Large intestine (tissue), 3 donors: ENCODE measurements at regions not wholly inside any gene's neighbourhood (a gene's known extent, or its start where the extent isn't known, plus 50 kb on each side); places are given as distances from the start of the nearest gene placed in this dataset.
"Not testable (repeated sequence)": the region's sequence is repeated elsewhere in the genome, so short reads cannot be mapped to it uniquely, and the experiment has no call there.

ENCODE experiments used
- DNase-seq, 2 donors: peaks; one replicate each; pipeline versions ENCODE4 v3.0.0 to v3.0.0-alpha.2; 2013
- H3K27ac ChIP-seq: one replicate; pipeline ENCODE4 v1.5.1; 2013; ENCODE audit warnings: low read length
- H3K27me3 ChIP-seq: 2 replicates; pipeline ENCODE4 v1.6.1; 2013; ENCODE audit warnings: low read length; ENCODE audit not compliant: control insufficient read depth, insufficient read depth
- H3K36me3 ChIP-seq: 2 replicates; pipeline ENCODE4 v1.6.1; 2013; ENCODE audit warnings: low read length; ENCODE audit not compliant: control insufficient read depth, insufficient read depth
- H3K4me1 ChIP-seq: one replicate; pipeline ENCODE4 v1.6.1; 2013; ENCODE audit warnings: low read length; ENCODE audit not compliant: control insufficient read depth, insufficient read depth
- H3K4me3 ChIP-seq: one replicate; pipeline ENCODE4 v1.5.1; 2013; ENCODE audit warnings: low read length
- H3K9me3 ChIP-seq: one replicate; pipeline ENCODE4 v1.6.1; 2013; ENCODE audit warnings: mild to moderate bottlenecking, low read depth, low read length, moderate library complexity; ENCODE audit not compliant: control insufficient read depth
- WGBS: methylation state at CpG from one replicate; pipeline ENCODE4 v1.1.5; 2013; ENCODE audit warnings: low lambda C conversion rate; ENCODE audit not compliant: insufficient coverage; 5-methylcytosine and 5-hydroxymethylcytosine counted together

DNA sequence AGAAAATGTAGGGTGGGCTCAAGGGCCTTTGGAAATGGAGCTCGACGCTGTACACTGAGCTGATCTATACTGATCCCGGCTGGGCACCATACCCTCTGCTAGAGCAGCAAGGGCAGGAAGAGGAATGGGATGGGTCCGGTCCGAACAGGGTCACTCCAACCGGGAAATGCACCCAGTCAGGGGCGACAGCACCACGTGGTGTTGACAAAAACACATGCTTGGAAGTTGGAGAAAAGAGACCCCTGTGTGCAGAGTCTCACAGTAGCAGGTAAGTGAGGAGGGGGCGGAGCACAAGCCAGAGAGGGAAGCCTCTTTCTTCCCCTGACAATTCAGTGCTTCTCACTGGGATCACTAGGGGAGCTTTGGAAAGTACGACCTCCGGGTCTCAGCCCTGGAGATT, 84.1 kb upstream of the ASB18 start:
- Histone ChIP-seq H3K27me3 (no peaks in the 10 kb centered on the region), H3K27ac (no peak overlapping the region), H3K9me3 (no peaks in the 10 kb centered on the region), H3K4me3 (no peak overlapping the region), H3K4me1 (no peaks in the 10 kb centered on the region), H3K36me3 (no peaks in the 10 kb centered on the region)
- no peak for DNase-seq
- WGBS = no CpG with 5 or more reads among the region's 11 CpGs

DNA sequence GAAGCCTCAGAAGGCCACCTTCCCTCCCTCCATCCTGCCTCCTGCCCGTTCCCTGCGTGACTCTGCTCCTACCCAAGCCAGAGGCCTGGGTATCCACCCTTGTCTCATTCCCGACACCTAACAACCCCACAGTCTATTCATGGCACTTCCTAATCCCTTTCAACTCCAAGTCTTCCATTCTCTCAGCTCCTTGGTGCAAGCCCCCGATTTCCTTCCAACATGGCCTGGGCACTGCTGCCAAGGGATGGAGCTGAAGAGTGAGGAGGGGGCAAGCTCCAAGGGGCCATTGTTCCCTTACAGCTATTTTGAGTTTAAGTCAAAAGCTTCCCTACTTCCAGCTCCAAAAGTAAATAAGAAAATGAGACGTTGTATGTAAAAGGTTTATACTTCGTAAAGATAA, 84.8 kb upstream of the ASB18 start:
- Histone ChIP-seq H3K4me1 (no peaks in the 10 kb centered on the region), H3K4me3 (no peak overlapping the region), H3K27ac (no peak overlapping the region), H3K27me3 (no peaks in the 10 kb centered on the region), H3K9me3 (no peaks in the 10 kb centered on the region), H3K36me3 (no peaks in the 10 kb centered on the region)
- no peak for DNase-seq
- 94% methylated on average over 3 of the region's 6 CpGs for WGBS

DNA sequence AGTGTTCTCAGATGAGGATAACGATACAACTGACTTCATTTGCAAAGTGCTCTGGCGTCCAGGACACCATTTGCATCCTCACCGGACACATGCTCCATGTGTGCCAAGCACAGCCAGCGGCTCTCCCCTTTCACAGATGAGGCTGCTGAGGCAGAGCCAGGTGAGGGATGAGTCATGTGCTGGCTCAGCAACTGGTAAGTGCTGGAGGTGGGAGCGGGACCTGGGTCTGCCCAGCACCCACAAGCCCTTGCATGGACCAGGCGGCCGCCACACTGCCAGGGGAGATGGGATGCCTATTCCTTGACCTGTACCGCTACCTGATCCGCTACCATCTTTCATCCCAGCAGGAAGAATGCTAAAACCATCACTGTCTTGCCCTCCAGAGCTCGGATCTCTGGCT, 86.2 kb upstream of the ASB18 start:
- Histone ChIP-seq H3K4me3 (no peak overlapping the region), H3K27me3 (no peaks in the 10 kb centered on the region), H3K36me3 (no peaks in the 10 kb centered on the region), H3K27ac (no peak overlapping the region), H3K9me3 (no peaks in the 10 kb centered on the region), H3K4me1 (no peaks in the 10 kb centered on the region)
- no peak for DNase-seq
- WGBS = no CpG with 5 or more reads among the region's 10 CpGs

DNA sequence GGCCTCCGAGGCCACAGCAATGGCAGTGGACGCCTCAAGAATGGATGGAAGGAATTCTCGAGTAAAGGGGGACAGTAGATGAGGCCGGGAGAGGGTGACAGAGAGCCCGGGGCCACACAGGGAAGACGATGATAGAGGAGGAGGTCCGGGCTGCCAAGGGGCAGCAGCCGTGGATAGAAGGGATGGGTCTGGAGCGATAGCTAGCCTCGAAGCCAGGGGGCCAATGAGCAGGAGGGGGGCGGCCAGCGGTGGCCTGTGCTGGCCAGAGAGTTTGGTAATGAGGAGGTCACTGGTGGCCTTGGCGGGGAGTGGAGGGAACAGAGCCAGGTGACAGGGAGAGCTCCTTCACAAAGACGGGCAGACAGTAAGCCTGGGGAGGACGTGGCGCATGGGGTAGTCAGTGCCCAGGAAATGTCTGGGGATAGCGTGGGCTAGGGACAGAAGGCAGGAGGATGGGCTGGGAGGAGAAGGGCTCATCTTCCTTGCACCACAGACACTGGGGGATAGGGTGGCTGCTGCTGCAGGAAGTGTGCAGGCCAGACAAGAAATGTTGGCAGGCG, 87.8 kb upstream of the ASB18 start:
- Histone ChIP-seq H3K4me3 (no peak overlapping the region), H3K9me3 (no peaks in the 10 kb centered on the region), H3K27me3 (no peaks in the 10 kb centered on the region), H3K27ac (no peak overlapping the region), H3K4me1 (no peaks in the 10 kb centered on the region), H3K36me3 (no peaks in the 10 kb centered on the region)
- 93% methylated on average over 5 of the region's 18 CpGs for WGBS
- no peak for DNase-seq

DNA sequence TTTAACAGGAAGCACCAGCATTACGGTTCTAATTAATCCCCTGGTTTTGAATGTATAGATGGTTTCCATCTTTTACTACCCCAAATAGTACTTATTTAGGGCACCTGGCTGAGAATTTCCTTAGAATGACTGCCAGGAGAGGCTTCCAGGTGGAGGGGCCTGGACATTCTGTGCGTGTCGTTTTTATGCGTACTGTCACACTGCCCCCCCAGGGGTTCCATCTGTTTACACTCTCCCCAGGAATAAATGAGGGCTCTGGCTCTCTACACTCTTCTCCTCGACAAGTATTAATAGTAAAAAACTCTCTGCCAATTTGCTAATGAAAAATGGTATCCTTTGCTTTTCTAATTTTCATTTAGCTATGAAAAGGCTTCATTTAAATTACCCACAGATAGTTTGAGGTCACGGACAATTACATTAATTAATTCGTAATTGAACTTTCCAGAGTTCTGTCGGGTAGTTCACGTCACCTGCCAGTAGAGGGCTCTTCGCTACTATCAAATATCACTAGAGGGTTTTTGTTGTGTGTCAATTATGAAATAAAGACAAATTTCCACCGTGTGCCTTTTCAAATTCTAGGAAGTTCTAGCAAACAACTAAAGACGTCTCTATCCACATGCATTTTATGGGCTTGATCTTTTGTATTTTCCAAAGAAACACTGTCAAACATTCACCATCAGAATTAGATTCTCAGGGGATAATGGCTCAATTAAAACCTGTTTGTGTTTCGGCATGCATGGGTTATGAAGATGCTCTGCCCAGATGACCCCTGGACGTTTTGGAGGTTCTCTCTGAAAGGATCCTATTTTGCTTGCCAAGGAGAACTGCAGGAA, 88.8 kb upstream of the ASB18 start:
- no peak overlapping the region for H3K27ac ChIP-seq
- H3K27me3 ChIP-seq = no peaks in the 10 kb centered on the region
- H3K4me3 ChIP-seq = no peak overlapping the region
- H3K9me3 ChIP-seq = no peaks in the 10 kb centered on the region
- 16% methylated on average over 7 of the region's 14 CpGs for WGBS
- no peaks in the 10 kb centered on the region for H3K4me1 ChIP-seq
- no peak for DNase-seq
- no peaks in the 10 kb centered on the region for H3K36me3 ChIP-seq

DNA sequence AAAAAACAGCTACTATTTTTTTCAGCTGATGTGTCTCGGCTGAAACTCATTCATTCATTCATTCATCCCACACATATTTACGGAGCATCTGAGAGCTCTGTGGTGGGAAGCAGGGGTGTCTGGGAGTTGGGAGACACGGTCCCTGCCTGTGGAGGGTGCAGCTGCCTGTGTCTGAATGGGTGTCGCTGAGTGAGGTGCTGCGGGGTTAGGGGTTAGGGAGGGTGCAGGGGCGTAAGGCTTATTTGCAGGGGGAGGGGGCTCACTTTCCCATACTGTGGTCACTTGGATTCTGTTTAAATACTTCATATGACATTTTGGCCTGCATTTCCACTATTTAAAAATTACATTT, 89.4 kb upstream of the ASB18 start:
- no peak for DNase-seq

DNA sequence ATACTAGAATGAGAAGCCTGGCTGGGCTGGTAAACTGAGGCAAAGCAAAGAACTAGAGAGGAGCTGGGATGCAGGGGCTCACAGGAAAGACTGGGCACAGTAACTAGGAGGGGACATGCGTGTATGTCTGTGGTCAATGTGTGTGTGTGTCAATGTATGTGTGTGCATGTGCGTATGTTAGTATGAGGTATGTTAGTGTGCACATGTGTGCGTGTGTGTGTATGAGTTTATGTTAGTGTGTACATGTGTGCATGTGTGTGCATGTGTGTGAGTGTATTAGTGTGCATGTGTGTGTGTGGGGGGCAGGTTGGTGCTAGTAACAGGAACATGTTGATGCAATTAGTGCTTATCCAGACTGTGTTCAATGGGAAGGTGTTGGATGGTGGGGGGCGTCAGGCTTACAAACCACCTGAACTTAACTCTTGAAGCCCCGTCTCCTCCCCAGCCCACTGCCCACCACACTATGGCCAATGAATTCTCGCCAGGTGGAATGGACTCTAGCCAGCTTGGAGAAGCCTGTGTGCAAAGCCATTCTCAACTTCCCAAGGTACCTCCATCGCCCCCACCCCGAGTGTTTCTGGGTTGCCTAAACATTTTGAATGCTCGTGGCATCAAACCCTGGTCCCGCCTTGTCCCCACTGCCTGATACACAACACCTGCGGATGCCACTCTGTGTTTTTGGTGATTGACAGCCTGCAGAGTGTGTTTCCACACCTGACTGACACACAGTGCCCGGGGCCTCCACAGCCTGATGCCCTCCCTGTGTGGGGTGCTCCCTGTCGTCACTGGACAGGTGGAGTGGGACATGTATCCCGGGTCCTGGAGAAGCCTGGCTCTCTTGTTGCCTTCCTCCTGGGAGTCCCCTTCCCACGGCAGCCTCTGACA, 90.1 kb upstream of the ASB18 start:
- no peaks in the 10 kb centered on the region for H3K9me3 ChIP-seq
- H3K36me3 ChIP-seq = no peaks in the 10 kb centered on the region
- no peak overlapping the region for H3K4me3 ChIP-seq
- no peaks in the 10 kb centered on the region for H3K4me1 ChIP-seq
- DNase-seq = no peak
- H3K27ac ChIP-seq = no peak overlapping the region
- no peaks in the 10 kb centered on the region for H3K27me3 ChIP-seq
- WGBS = no CpG with 5 or more reads among the region's 15 CpGs

More for the DNA sequence above, 89.4 kb upstream of the ASB18 start:
- H3K9me3 ChIP-seq = no peaks in the 10 kb centered on the region
- H3K27ac ChIP-seq = no peak overlapping the region
- WGBS = 100% methylated on average over 1 of the region's 6 CpGs
- no peaks in the 10 kb centered on the region for H3K4me1 ChIP-seq
- no peaks in the 10 kb centered on the region for H3K27me3 ChIP-seq
- H3K36me3 ChIP-seq = no peaks in the 10 kb centered on the region
- no peak overlapping the region for H3K4me3 ChIP-seq

DNA sequence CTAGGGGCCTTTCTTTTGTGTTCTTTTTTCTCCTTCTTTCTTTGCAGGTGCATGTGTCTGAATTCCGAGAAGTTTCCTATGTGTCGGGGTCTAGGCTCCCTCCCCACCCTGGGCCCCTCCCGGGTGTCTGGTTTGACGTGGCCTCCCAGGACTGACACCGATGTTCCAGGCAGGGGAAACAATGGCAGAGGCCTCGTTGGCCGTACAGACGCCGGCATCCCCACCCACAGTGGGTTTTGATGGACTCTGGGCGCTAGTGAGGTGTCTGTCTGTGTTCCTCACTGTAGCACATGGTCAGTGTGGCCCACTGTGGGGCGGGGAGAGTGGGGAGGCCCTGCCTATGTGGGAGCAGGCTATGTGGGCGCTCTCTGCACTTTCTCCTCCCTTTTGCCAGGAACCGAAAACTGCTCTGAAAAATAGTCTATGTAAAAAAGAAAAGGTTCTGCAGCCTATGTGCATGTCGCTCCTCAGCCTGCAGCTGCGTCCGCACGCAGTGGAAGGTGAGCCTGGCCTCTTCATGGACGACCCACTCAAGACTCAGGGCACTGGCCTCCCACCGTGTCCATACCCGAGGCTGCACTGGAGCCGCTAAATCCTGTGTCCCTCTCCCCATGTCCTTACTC, 90.9 kb upstream of the ASB18 start:
- no peaks in the 10 kb centered on the region for H3K4me1 ChIP-seq
- H3K27me3 ChIP-seq = no peaks in the 10 kb centered on the region
- H3K9me3 ChIP-seq = no peaks in the 10 kb centered on the region
- H3K4me3 ChIP-seq = no peak overlapping the region
- no peaks in the 10 kb centered on the region for H3K36me3 ChIP-seq
- no peak for DNase-seq
- no peak overlapping the region for H3K27ac ChIP-seq
- WGBS = no CpG with 5 or more reads among the region's 21 CpGs

DNA sequence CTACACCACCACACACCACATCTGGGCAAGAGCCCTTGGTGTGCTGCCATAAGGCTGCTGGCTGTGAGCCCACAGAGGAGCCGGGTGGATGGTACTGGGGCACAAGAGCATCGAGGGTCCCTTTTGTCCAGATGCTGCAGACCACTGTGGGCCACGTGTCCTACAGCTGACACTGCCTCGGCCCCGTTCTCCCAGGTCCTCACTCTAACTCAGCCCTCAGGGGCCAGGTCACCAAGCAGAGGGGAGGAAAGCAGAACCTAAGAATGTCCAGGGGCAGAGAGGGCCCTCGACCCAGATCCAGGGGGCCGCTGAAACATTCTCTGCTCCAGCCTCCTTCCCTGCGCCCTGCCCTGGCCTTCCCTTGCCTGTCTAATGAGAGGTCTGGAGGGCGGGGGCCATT, 91.7 kb upstream of the ASB18 start:
- no peak for DNase-seq
- Histone ChIP-seq H3K27me3 (no peaks in the 10 kb centered on the region), H3K4me1 (no peaks in the 10 kb centered on the region), H3K4me3 (no peak overlapping the region), H3K36me3 (no peaks in the 10 kb centered on the region), H3K27ac (no peak overlapping the region), H3K9me3 (no peaks in the 10 kb centered on the region)
- WGBS = no CpG with 5 or more reads among the region's 9 CpGs

DNA sequence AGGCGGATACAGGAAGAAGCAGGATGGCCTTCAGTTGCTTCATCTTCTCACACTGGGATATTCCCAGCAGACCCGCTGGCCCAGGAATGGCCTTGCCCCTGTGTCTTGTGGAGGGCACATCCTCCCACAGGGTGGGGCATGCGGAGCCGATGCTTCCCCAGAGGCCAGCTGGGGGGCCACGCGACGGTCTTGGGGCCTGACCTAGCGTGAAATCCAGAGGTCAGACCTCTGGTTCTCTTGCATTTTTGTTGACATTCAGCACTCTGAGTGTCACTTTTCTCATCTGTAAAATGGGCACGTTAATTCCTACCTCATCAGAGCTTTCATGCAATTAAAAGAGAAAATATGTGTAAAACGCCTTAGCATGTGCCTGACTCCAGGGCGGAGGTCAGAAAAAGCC, 92.1 kb upstream of the ASB18 start:
- H3K4me3 ChIP-seq, H3K4me1 ChIP-seq, H3K27ac ChIP-seq, H3K27me3 ChIP-seq, DNase-seq, H3K9me3 ChIP-seq, H3K36me3 ChIP-seq: not testable (repeated sequence)
- WGBS = no CpG with 5 or more reads among the region's 11 CpGs
